ENCODE measurements at regions not wholly inside any gene's neighbourhood (a gene's known extent, or its start where the extent isn't known, plus 50 kb on each side); places are given as distances from the start of the nearest gene placed in this dataset.
"Not testable (repeated sequence)": the region's sequence is repeated elsewhere in the genome, so short reads cannot be mapped to it uniquely, and the experiment has no call there.

- not testable (repeated sequence) for TF ChIP-seq POLR2AphosphoS5, CTCF, POLR2A (IDR thresholded peaks at IDR 0.05)
Measured at GRCh38 chr4:10388146-10388545, 69.1 kb downstream of the ZNF518B start.

Data from prostate gland (tissue), 2 donors.